Lung (tissue), 11 donors: ENCODE measurements at regions not wholly inside any gene's neighbourhood (a gene's known extent, or its start where the extent isn't known, plus 50 kb on each side); places are given as distances from the start of the nearest gene placed in this dataset.

ENCODE experiments used
- ATAC-seq: fragments of 200-7000 bp; cut with Tn5 transposase; one replicate; pipeline ENCODE4 v1.9.1; 2020; ENCODE audit warnings: moderate number of reproducible peaks; ENCODE audit not compliant: insufficient read depth, low FRiP score
- DNase-seq, 3 donors: peaks; one replicate each; pipeline ENCODE4 v3.0.0-alpha.2; 2013 to 2017
- H3K27ac ChIP-seq, 2 donors: one replicate each; pipeline ENCODE4 v1.5.1; 2013; ENCODE audit warnings: mild to moderate bottlenecking in 2 of 2, moderate library complexity in 2 of 2, control low read depth in 1 of 2, inconsistent platforms in 1 of 2, low read depth in 1 of 2, low read length in 1 of 2
- H3K27me3 ChIP-seq, 3 donors: one replicate each; pipeline ENCODE4 v1.5.1; 2013; ENCODE audit warnings: low read length in 2 of 3; ENCODE audit not compliant: control insufficient read depth in 3 of 3, insufficient read depth in 3 of 3
- H3K36me3 ChIP-seq, 4 donors: one replicate each; pipeline ENCODE4 v1.5.1; 2013; ENCODE audit warnings: low read length in 4 of 4, mild to moderate bottlenecking in 1 of 4, moderate library complexity in 1 of 4; ENCODE audit not compliant: control insufficient read depth in 4 of 4, insufficient read depth in 4 of 4
- H3K4me1 ChIP-seq, 5 donors: one replicate each; pipeline ENCODE4 v1.5.1; 2013; ENCODE audit warnings: low read length in 5 of 5, mild to moderate bottlenecking in 2 of 5, moderate library complexity in 1 of 5; ENCODE audit not compliant: control insufficient read depth in 5 of 5, insufficient read depth in 5 of 5
- H3K4me3 ChIP-seq: one replicate; pipeline ENCODE4 v1.5.1; 2013; ENCODE audit warnings: mild to moderate bottlenecking, control low read depth, moderate library complexity
- H3K9ac ChIP-seq, 2 donors: one replicate each; pipeline ENCODE4 v1.5.1; 2013; ENCODE audit warnings: low read length in 2 of 2, control low read depth in 1 of 2; ENCODE audit not compliant: insufficient read depth in 1 of 2
- H3K9me3 ChIP-seq, 4 donors: one replicate each; pipeline ENCODE4 v1.5.1; 2013; ENCODE audit warnings: low read length in 3 of 4, mild to moderate bottlenecking in 1 of 4, moderate library complexity in 1 of 4; ENCODE audit not compliant: control insufficient read depth in 4 of 4, insufficient read depth in 3 of 4
- WGBS, 2 donors: extraction: QIAGEN DNeasy Blood & Tissue Kit; methylation state at CpG; one replicate each; pipeline ENCODE4 v1.1.7; 2013; 5-methylcytosine and 5-hydroxymethylcytosine counted together
- TF ChIP-seq, protein P1 (sequence below): IDR thresholded peaks from 2 replicates; pipeline ENCODE4 v1.5.1; 2012; ENCODE audit warnings: mild to moderate bottlenecking; ENCODE audit errors: control extremely low read depth, extremely low read depth
- donor health status: control.
- donor health status: control.
- donor health status: Bipolar disorder and iron deficiency.
- donor health status: healthy.
- donor health status: DM: yes; HTN: yes; CAD: no.

DNA sequence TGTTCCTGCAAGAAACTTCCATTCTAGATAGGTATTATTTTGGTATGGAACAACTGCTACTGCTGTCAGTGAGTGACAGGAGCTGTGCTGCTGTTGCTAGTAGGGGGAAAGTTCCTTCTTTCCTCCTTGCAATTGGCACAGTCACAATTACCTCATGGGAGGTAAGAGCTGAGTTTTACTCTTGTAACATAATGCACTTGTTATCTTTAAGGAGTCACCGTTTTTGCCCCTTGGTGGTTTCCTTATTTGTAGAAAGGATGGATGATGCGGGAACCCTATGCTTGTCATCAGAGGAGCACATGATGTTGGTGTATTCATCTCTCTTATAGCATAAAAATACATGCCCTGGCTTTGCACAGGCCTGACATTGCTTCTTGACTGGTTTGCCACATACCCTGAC lies 234.7 kb upstream of the NPY start:
- ATAC-seq (no peak), DNase-seq (no peak)
- WGBS, 2 donors: 65 to 69% methylated on average over 2 of the region's 2 CpGs
- no peak overlapping the region for H3K4me3 ChIP-seq
- no peaks in the 10 kb centered on the region for H3K4me1 ChIP-seq
- no peak overlapping the region for H3K9ac ChIP-seq
- no peak overlapping the region for H3K27ac ChIP-seq
- peaks cover 0 to 6% (median 0%) of the 10 kb centered on the region in 4 donors for H3K9me3 ChIP-seq
- no peaks in the 10 kb centered on the region for H3K27me3 ChIP-seq
- TF ChIP-seq, protein P1, sequence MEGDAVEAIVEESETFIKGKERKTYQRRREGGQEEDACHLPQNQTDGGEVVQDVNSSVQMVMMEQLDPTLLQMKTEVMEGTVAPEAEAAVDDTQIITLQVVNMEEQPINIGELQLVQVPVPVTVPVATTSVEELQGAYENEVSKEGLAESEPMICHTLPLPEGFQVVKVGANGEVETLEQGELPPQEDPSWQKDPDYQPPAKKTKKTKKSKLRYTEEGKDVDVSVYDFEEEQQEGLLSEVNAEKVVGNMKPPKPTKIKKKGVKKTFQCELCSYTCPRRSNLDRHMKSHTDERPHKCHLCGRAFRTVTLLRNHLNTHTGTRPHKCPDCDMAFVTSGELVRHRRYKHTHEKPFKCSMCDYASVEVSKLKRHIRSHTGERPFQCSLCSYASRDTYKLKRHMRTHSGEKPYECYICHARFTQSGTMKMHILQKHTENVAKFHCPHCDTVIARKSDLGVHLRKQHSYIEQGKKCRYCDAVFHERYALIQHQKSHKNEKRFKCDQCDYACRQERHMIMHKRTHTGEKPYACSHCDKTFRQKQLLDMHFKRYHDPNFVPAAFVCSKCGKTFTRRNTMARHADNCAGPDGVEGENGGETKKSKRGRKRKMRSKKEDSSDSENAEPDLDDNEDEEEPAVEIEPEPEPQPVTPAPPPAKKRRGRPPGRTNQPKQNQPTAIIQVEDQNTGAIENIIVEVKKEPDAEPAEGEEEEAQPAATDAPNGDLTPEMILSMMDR: no peak
- H3K36me3 ChIP-seq: no peaks in the 10 kb centered on the region

DNA sequence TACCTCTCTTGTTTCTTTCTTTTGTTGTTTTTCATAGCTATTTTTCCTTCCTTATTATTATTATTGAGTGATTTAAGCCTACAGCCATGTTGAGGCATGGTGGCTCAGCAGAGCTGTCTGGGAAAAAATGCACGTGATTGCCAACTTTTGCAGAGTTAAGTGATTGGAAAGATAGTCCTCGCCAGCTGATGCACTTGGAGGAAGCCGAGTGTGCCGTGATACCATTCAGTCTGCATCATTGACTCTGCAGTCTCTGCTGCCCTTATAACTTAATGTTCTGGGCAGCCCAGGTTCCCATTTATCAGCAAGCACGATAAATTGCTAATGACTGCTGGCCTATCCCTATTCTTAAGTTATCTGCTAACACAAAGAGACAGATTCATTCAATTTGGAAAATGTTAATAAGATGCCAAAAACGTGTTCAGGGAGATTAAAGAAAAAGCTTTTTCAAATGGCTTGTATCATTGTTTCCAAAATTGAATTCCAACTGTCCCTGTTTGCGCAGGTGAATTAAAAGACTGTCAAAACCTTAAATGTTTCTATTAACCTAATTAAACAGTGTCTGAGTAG lies 232.9 kb upstream of the NPY start:
- ATAC-seq (no peak), DNase-seq (peak in 1 of 3 donors; percentile 9)
- TF ChIP-seq, protein P1: no peak

DNA sequence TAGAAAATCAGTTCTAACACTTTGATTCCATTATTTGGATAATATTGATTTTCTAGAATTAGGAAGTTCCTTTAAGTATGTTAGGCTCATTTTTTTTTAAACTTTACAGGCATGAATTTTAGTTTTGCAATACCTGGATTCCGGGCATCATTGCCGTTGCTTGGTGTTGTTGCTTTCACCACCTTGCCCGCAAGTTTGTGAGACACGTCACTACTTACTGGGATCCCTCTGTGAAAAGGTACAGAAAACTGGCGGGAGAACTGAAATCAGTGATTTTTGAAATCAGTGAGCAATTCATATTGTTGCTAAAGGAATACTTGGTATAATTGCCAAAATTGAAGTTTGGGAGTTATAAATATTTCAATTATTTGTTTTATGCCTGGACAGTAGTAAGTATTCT lies 232.3 kb upstream of the NPY start:
- Histone ChIP-seq H3K36me3 (no peaks in the 10 kb centered on the region), H3K27me3 (no peaks in the 10 kb centered on the region), H3K9me3 (peaks cover 0 to 6% (median 0%) of the 10 kb centered on the region in 4 donors), H3K4me3 (no peak overlapping the region), H3K4me1 (no peaks in the 10 kb centered on the region), H3K27ac (no peak overlapping the region), H3K9ac (no peak overlapping the region)
- 94 to 99% methylated on average over 5 of the region's 5 CpGs for WGBS, 2 donors
- TF ChIP-seq, protein P1: no peak
- ATAC-seq: no peak
- DNase-seq: no peak

More for the DNA sequence above, 232.9 kb upstream of the NPY start:
- H3K4me3 ChIP-seq: no peak overlapping the region
- 69 to 78% methylated on average over 7 of the region's 7 CpGs for WGBS, 2 donors
- H3K4me1 ChIP-seq: no peaks in the 10 kb centered on the region
- no peak overlapping the region for H3K27ac ChIP-seq
- no peaks in the 10 kb centered on the region for H3K27me3 ChIP-seq
- H3K9ac ChIP-seq: no peak overlapping the region
- peaks cover 0 to 6% (median 0%) of the 10 kb centered on the region in 4 donors for H3K9me3 ChIP-seq
- H3K36me3 ChIP-seq: no peaks in the 10 kb centered on the region
